OCI-LY1 (cell line): ENCODE measurements at regions not wholly inside any gene's neighbourhood (a gene's known extent, or its start where the extent isn't known, plus 50 kb on each side); places are given as distances from the start of the nearest gene placed in this dataset.

ENCODE experiments used
- H2AFZ ChIP-seq: fragments of 200-600 bp; sonication (generic), shearing (Covaris generic); 2 replicates; pipeline ENCODE4 v1.6.0; 2014; ENCODE audit warnings: antibody characterized with exemption, mild to moderate bottlenecking, low read length
- H3F3A ChIP-seq: fragments of 200-600 bp; sonication (generic), shearing (Covaris generic); 2 replicates; pipeline ENCODE4 v1.6.0; 2014; ENCODE audit warnings: mild to moderate bottlenecking, antibody characterized with exemption, low read length, moderate library complexity; ENCODE audit not compliant: insufficient read depth
- H3K27ac ChIP-seq: fragments of 200-600 bp; sonication (generic); 2 replicates; pipeline ENCODE4 v1.5.1; 2014; ENCODE audit warnings: low read length, mixed run types, mild to moderate bottlenecking, low read depth; ENCODE audit not compliant: poor library complexity, severe bottlenecking
- H3K27me3 ChIP-seq: fragments of 200-600 bp; sonication (generic); 2 replicates; pipeline ENCODE4 v1.6.0; 2014; ENCODE audit warnings: antibody characterized with exemption, mild to moderate bottlenecking, low read length, moderate library complexity; ENCODE audit not compliant: insufficient read depth
- H3K36me3 ChIP-seq: fragments of 200-600 bp; sonication (generic); 2 replicates; pipeline ENCODE4 v1.6.1; 2014; ENCODE audit warnings: mild to moderate bottlenecking, antibody characterized with exemption, low read length, moderate library complexity, mixed read lengths; ENCODE audit not compliant: insufficient read depth
- H3K4me1 ChIP-seq: fragments of 200-600 bp; sonication (generic); 2 replicates; pipeline ENCODE4 v1.5.1; 2014; ENCODE audit warnings: mild to moderate bottlenecking, low read length, moderate library complexity; ENCODE audit not compliant: insufficient read depth, severe bottlenecking
- H3K4me2 ChIP-seq: fragments of 200-600 bp; sonication (generic), shearing (Covaris generic); 2 replicates; pipeline ENCODE4 v1.6.1; 2014; ENCODE audit warnings: low read length
- H3K4me3 ChIP-seq: fragments of 200-600 bp; sonication (generic); 2 replicates; pipeline ENCODE4 v1.5.1; 2014; ENCODE audit warnings: low read length, low read depth, mild to moderate bottlenecking, mixed read lengths; ENCODE audit not compliant: poor library complexity, severe bottlenecking
- H3K79me2 ChIP-seq: fragments of 200-600 bp; shearing (Covaris generic); 2 replicates; pipeline ENCODE4 v1.6.1; 2016; ENCODE audit warnings: mixed run types, low read length, mixed read lengths; ENCODE audit not compliant: insufficient read depth
- H3K9ac ChIP-seq: fragments of 200-600 bp; sonication (generic), shearing (Covaris generic); 2 replicates; pipeline ENCODE4 v1.6.1; 2014; ENCODE audit warnings: mild to moderate bottlenecking, low read length, mixed read lengths
- H3K9me2 ChIP-seq: fragments of 200-600 bp; sonication (generic), shearing (Covaris generic); 2 replicates; pipeline ENCODE4 v1.6.1; 2014; ENCODE audit warnings: low read depth, mild to moderate bottlenecking, low read length, mixed read lengths
- H3K9me3 ChIP-seq: fragments of 200-600 bp; shearing (Covaris generic); 2 replicates; pipeline ENCODE4 v1.6.1; 2014; ENCODE audit warnings: low read length, mixed read lengths
- H4K20me1 ChIP-seq: fragments of 200-600 bp; sonication (generic), shearing (Covaris generic); 2 replicates; pipeline ENCODE4 v1.6.0; 2016; ENCODE audit warnings: mild to moderate bottlenecking, low read length; ENCODE audit not compliant: insufficient read depth
- EZH2 ChIP-seq: fragments of 200-600 bp; sonication (generic), shearing (Covaris generic); IDR thresholded peaks from 2 replicates; pipeline ENCODE4 v1.8.0; 2017; ENCODE audit warnings: borderline replicate concordance, mixed run types, mild to moderate bottlenecking, antibody characterized with exemption, low read length, moderate library complexity, mixed read lengths
- TF ChIP-seq, protein P1 (sequence below): fragments of 200-600 bp; sonication (generic), shearing (Covaris generic); IDR thresholded peaks from 2 replicates; pipeline ENCODE4 v1.5.1; 2017; ENCODE audit warnings: mild to moderate bottlenecking, antibody characterized with exemption, low read length, moderate library complexity, mixed read lengths

DNA sequence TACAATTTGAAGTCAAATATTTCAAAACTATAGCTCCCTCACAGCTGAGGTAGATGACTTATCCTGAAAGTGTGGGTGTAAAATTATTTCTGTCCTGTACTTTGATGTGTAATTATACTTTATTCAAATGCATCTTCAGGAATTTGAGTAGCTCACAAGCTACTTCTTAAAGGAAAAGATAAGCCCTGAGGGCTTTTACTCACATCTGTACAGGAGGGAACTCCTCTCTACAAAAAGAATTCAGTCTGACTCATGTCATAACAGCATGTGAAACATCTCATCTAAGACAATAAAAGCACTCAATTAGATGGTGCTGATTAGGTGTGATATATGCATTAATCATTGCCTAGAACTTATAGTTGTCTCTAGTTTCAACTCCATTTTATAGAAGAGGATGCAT, 452.0 kb downstream of the PRKD1 start:
- Histone ChIP-seq H3K4me2 (no peak overlapping the region), H3K36me3 (no peaks in the 10 kb centered on the region), H3F3A (no peaks in the 10 kb centered on the region), H2AFZ (no peak overlapping the region), H4K20me1 (no peaks in the 10 kb centered on the region), H3K9ac (no peak overlapping the region), H3K4me1 (no peaks in the 10 kb centered on the region), H3K4me3 (no peak overlapping the region), H3K27me3 (no peaks in the 10 kb centered on the region), H3K79me2 (no peaks in the 10 kb centered on the region), H3K27ac (no peak overlapping the region), H3K9me2 (no peaks in the 10 kb centered on the region), H3K9me3 (no peaks in the 10 kb centered on the region)
- TF ChIP-seq, protein P1, sequence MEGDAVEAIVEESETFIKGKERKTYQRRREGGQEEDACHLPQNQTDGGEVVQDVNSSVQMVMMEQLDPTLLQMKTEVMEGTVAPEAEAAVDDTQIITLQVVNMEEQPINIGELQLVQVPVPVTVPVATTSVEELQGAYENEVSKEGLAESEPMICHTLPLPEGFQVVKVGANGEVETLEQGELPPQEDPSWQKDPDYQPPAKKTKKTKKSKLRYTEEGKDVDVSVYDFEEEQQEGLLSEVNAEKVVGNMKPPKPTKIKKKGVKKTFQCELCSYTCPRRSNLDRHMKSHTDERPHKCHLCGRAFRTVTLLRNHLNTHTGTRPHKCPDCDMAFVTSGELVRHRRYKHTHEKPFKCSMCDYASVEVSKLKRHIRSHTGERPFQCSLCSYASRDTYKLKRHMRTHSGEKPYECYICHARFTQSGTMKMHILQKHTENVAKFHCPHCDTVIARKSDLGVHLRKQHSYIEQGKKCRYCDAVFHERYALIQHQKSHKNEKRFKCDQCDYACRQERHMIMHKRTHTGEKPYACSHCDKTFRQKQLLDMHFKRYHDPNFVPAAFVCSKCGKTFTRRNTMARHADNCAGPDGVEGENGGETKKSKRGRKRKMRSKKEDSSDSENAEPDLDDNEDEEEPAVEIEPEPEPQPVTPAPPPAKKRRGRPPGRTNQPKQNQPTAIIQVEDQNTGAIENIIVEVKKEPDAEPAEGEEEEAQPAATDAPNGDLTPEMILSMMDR = no peak
- TF ChIP-seq EZH2 = no peak

DNA sequence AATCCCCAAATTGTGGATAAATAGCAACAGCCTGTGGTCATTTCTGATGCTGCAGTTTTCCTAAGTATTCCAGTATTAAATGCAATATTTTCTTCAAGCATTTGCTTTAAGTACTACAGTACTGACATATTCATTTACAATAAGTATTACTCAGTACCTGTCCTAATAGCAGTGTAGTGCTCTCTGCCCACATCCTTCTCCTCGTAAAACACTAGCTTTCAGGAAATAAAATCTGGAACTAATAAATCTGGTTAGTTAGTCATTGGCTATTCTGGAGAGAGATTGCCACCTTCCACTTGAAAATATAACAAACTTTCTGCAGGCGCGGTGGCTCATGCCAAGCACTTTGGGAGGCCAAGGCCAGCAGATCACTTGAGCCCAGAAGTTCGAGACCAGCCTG, 441.5 kb downstream of the PRKD1 start:
- no peak overlapping the region for H2AFZ ChIP-seq
- no peaks in the 10 kb centered on the region for H3K79me2 ChIP-seq
- no peaks in the 10 kb centered on the region for H3K27me3 ChIP-seq
- no peak overlapping the region for H3K4me3 ChIP-seq
- no peaks in the 10 kb centered on the region for H3K4me1 ChIP-seq
- H3K9me2 ChIP-seq = no peaks in the 10 kb centered on the region
- H3K9me3 ChIP-seq = no peaks in the 10 kb centered on the region
- H3K9ac ChIP-seq = no peak overlapping the region
- no peaks in the 10 kb centered on the region for H4K20me1 ChIP-seq
- no peak overlapping the region for H3K27ac ChIP-seq
- no peak overlapping the region for H3K4me2 ChIP-seq
- no peaks in the 10 kb centered on the region for H3F3A ChIP-seq
- TF ChIP-seq EZH2 = no peak
- TF ChIP-seq, protein P1 = no peak
- no peaks in the 10 kb centered on the region for H3K36me3 ChIP-seq

DNA sequence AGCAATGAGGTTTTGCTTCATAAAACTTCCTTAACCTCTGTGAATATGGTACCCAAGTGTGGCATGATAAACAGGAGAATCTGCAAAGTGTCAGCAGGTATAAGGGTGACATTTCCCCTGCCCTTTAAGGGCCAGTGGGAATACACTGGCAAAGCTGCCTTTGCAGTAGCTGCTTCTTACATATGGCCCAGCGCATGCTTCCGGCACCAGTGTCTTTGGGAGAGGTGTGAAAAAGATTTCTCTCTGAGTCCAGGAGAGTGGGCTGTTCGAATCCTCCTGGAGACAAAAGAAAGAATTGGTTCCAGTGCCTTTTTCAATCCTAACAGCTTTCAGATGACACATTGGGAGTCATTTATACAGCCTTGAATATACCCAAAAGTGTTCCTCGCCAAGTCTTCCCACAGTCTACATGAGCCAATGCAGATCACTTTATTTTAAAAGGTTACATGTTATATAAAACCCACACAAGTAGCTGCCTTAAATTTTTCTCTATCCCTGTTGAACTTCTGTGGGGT, 437.7 kb downstream of the PRKD1 start:
- Histone ChIP-seq H3K4me2 (no peak overlapping the region), H4K20me1 (no peaks in the 10 kb centered on the region), H3K9me3 (no peaks in the 10 kb centered on the region), H2AFZ (no peak overlapping the region), H3K79me2 (no peaks in the 10 kb centered on the region), H3K4me1 (no peaks in the 10 kb centered on the region), H3F3A (no peaks in the 10 kb centered on the region), H3K9me2 (no peaks in the 10 kb centered on the region), H3K36me3 (no peaks in the 10 kb centered on the region), H3K27ac (no peak overlapping the region), H3K9ac (no peak overlapping the region), H3K4me3 (no peak overlapping the region), H3K27me3 (no peaks in the 10 kb centered on the region)
- TF ChIP-seq, protein P1 = no peak
- TF ChIP-seq EZH2 = no peak
